PC-3 (cell line): ENCODE measurements at regions not wholly inside any gene's neighbourhood (a gene's known extent, or its start where the extent isn't known, plus 50 kb on each side); places are given as distances from the start of the nearest gene placed in this dataset.

ENCODE experiments used
- ATAC-seq: fragments of 200-7000 bp; cut with Tn5 transposase; 2 replicates; pipeline ENCODE4 v1.9.1; 2020; ENCODE audit warnings: mild to moderate bottlenecking, moderate library complexity
- BruUV-seq: library from RNA; stranded (reverse); fragments of 400-500 nt; replicated peaks from 2 replicates; lab custom pipeline; 2021; lab: Mats Ljungman, UMichigan
- CTCF ChIA-PET: fragments of 300-600 bp; sonication (Branson Sonifier 250); formaldehyde crosslinking; loops from one replicate; lab custom pipeline; 2022; ENCODE audit warnings: antibody characterized with exemption; lab: Charles Lee
- POLR2A ChIA-PET: fragments of 300-600 bp; sonication (Branson Sonifier 250); formaldehyde crosslinking; loops from one replicate; lab custom pipeline; 2022; ENCODE audit warnings: antibody characterized with exemption; ENCODE audit not compliant: unreplicated experiment; lab: Charles Lee
- DNase-seq: peaks from one replicate; pipeline ENCODE4 v3.0.0-alpha.2; 2015
- H2AFZ ChIP-seq: fragments of 300-600 bp; sonication (generic); 2 replicates; pipeline ENCODE4 v1.6.0; 2016; ENCODE audit warnings: antibody characterized with exemption, low read length
- H3F3A ChIP-seq: fragments of 300-600 bp; sonication (generic); one replicate; pipeline ENCODE4 v1.6.0; 2017; ENCODE audit warnings: antibody characterized with exemption, low read length, control low read depth, mild to moderate bottlenecking; ENCODE audit not compliant: unreplicated experiment
- H3K27ac ChIP-seq: fragments of 300-600 bp; sonication (generic); 2 replicates; pipeline ENCODE4 v1.5.1; 2016; ENCODE audit warnings: mild to moderate bottlenecking, low read length
- H3K27me3 ChIP-seq: fragments of 300-600 bp; sonication (generic); 2 replicates; pipeline ENCODE4 v1.6.1; 2016; ENCODE audit warnings: low read length, mixed read lengths
- H3K36me3 ChIP-seq: fragments of 300-600 bp; sonication (generic); 2 replicates; pipeline ENCODE4 v1.6.1; 2016; ENCODE audit warnings: low read depth, mixed run types, low read length, mixed read lengths
- H3K4me1 ChIP-seq: fragments of 300-600 bp; sonication (generic); 2 replicates; pipeline ENCODE4 v1.5.1; 2016; ENCODE audit warnings: low read length; ENCODE audit not compliant: insufficient read depth
- H3K4me2 ChIP-seq: fragments of 300-600 bp; sonication (generic); 2 replicates; pipeline ENCODE4 v1.6.0; 2016; ENCODE audit warnings: low read length
- H3K4me3 ChIP-seq: fragments of 300-600 bp; sonication (generic); 2 replicates; pipeline ENCODE4 v1.5.1; 2016; ENCODE audit warnings: mild to moderate bottlenecking, low read length, mixed read lengths
- H3K79me2 ChIP-seq: fragments of 300-600 bp; sonication (generic); 2 replicates; pipeline ENCODE4 v1.6.1; 2017; ENCODE audit warnings: low read length, mixed read lengths
- H3K9ac ChIP-seq: fragments of 300-600 bp; sonication (generic); 2 replicates; pipeline ENCODE4 v1.6.0; 2016; ENCODE audit warnings: mild to moderate bottlenecking, low read length
- H3K9me2 ChIP-seq: fragments of 300-600 bp; sonication (generic); replicated peaks from 2 replicates; pipeline ENCODE4 v1.6.1; 2016; ENCODE audit warnings: mixed run types, low read length, mixed read lengths
- H3K9me3 ChIP-seq: fragments of 300-600 bp; sonication (generic); 2 replicates; pipeline ENCODE4 v1.6.1; 2016; ENCODE audit warnings: low read length, mixed read lengths
- H4K20me1 ChIP-seq: fragments of 300-600 bp; sonication (generic); 2 replicates; pipeline ENCODE4 v1.6.1; 2016; ENCODE audit warnings: low read length, mixed read lengths
- CTCF ChIP-seq: fragments of 300-600 bp; sonication (generic); conservative IDR thresholded peaks from 2 replicates; pipeline ENCODE4 v1.5.1; 2017; ENCODE audit warnings: antibody characterized with exemption, low read depth, mild to moderate bottlenecking, low read length
- EZH2 ChIP-seq: fragments of 300-600 bp; sonication (generic); IDR thresholded peaks from one replicate; pipeline ENCODE4 v1.6.1; 2017; ENCODE audit warnings: antibody characterized with exemption, mild to moderate bottlenecking, low read length; ENCODE audit not compliant: unreplicated experiment
- EZH2phosphoT487 ChIP-seq: fragments of 300-600 bp; sonication (generic); IDR thresholded peaks from 2 replicates; pipeline ENCODE4 v1.6.1; 2018; ENCODE audit warnings: mild to moderate bottlenecking, antibody characterized with exemption, low read length, borderline replicate concordance
- intact Hi-C: fragments of 100-400 bp; cut with micrococcal nuclease; formaldehyde crosslinking; loops from 2 replicates; pipeline ENCODE4 v1.9.0; 2023

DNA sequence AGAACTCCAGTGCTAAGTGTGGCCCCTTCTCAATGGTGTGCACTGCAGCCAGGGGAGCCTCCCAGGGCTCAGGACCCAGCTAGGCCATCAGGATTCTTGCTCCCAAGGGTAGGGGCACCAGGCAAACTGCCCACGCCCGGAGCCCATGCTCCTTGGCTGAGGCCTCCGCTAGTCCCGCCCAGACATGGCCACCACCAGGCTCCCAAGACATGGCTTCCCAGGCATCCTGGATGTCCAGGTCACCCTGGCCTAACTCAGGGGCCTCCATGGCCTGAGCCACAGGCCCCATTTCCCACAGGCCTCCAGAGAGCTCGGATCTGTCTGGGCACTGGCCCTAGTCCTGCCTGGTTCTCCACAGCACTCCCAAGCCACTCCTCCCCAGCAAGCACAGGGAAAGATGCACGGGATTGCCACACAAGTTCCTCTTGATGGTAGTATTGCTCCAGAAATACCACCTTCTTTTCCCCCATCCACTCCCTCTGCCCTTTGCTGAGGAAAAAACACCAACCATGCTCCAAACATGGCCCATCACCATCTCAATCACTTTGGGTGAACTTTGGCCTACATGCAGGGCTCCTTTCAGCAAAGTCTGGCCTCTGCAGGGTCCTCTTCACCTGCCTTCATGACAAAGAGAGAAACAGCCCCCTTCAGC lies 274.7 kb upstream of the AGTR2 start:
- no peak overlapping the region for H3K9ac ChIP-seq
- H3F3A ChIP-seq: no peaks in the 10 kb centered on the region
- intact Hi-C loops: no loop called here
- no peak overlapping the region for H3K4me3 ChIP-seq
- DNase-seq (no peak), ATAC-seq (no peak)
- H3K27me3 ChIP-seq: no peaks in the 10 kb centered on the region
- no peaks in the 10 kb centered on the region for H3K79me2 ChIP-seq
- peaks cover 15% of the 10 kb centered on the region; the same call in 1 of the 2 replicates for H3K4me1 ChIP-seq
- H3K9me3 ChIP-seq: no peaks in the 10 kb centered on the region
- no peaks in the 10 kb centered on the region for H3K36me3 ChIP-seq
- no peak for TF ChIP-seq EZH2
- no peak for TF ChIP-seq EZH2phosphoT487
- TF ChIP-seq CTCF: no peak
- no peaks in the 10 kb centered on the region for H3K9me2 ChIP-seq
- no peak overlapping the region for H2AFZ ChIP-seq
- POLR2A ChIA-PET: no interaction called here
- BruUV-seq: no TSS peak
- H4K20me1 ChIP-seq: no peaks in the 10 kb centered on the region
- CTCF ChIA-PET: no interaction called here
- no peak overlapping the region for H3K4me2 ChIP-seq
- H3K27ac ChIP-seq: no peak overlapping the region

GRCh38 chrX:115896362-115896761 lies 274.2 kb upstream of the AGTR2 start:
- no peak overlapping the region for H3K9ac ChIP-seq
- H2AFZ ChIP-seq: no peak overlapping the region
- no peak for ATAC-seq
- no peak overlapping the region for H3K4me3 ChIP-seq
- H3K4me1 ChIP-seq: peaks cover 15% of the 10 kb centered on the region; the same call in 1 of the 2 replicates
- CTCF ChIA-PET: no interaction called here
- no peaks in the 10 kb centered on the region for H3K9me3 ChIP-seq
- BruUV-seq: no TSS peak
- H3F3A ChIP-seq: no peaks in the 10 kb centered on the region
- TF ChIP-seq CTCF: no peak
- no peaks in the 10 kb centered on the region for H3K79me2 ChIP-seq
- intact Hi-C loops: no loop called here
- DNase-seq: no peak
- H3K9me2 ChIP-seq: no peaks in the 10 kb centered on the region
- H3K4me2 ChIP-seq: no peak overlapping the region
- H3K36me3 ChIP-seq: no peaks in the 10 kb centered on the region
- H3K27ac ChIP-seq: no peak overlapping the region
- no peaks in the 10 kb centered on the region for H4K20me1 ChIP-seq
- no peaks in the 10 kb centered on the region for H3K27me3 ChIP-seq
- POLR2A ChIA-PET: no interaction called here

- ChIA-PET POLR2A (no interaction called here), CTCF (no interaction called here)
- Histone ChIP-seq H3K4me3 (no peak overlapping the region), H3F3A (no peaks in the 10 kb centered on the region), H3K4me2 (no peak overlapping the region), H3K9ac (no peak overlapping the region), H3K9me3 (no peaks in the 10 kb centered on the region), H3K36me3 (no peaks in the 10 kb centered on the region), H3K27ac (no peak overlapping the region), H3K27me3 (no peaks in the 10 kb centered on the region), H4K20me1 (no peaks in the 10 kb centered on the region), H2AFZ (no peak overlapping the region), H3K79me2 (no peaks in the 10 kb centered on the region), H3K4me1 (peaks cover 9% of the 10 kb centered on the region; the same call in 1 of the 2 replicates), H3K9me2 (no peaks in the 10 kb centered on the region)
- intact Hi-C loops: no loop called here
- BruUV-seq: no TSS peak
- ATAC-seq (no peak), DNase-seq (no peak)
- TF ChIP-seq CTCF (no peak), EZH2 (no peak), EZH2phosphoT487 (no peak)
Measured at GRCh38 chrX:115897956-115898355, 272.6 kb upstream of the AGTR2 start.
